Esophagus squamous epithelium (tissue), 5 donors: ENCODE measurements at regions not wholly inside any gene's neighbourhood (a gene's known extent, or its start where the extent isn't known, plus 50 kb on each side); places are given as distances from the start of the nearest gene placed in this dataset.
A peak's percentile ranks its signal among the peaks of the same experiment; 100 is the strongest.

Source experiments
- DNase-seq: peaks from one replicate; lab custom pipeline; 2025; lab: John Stamatoyannopoulos, UW
- H3K27ac ChIP-seq, 4 donors: fragments of 200-600 bp; sonication (generic); one replicate each; pipeline ENCODE4 v1.5.1; 2016 to 2019; ENCODE audit warnings: mild to moderate bottlenecking in 1 of 4
- H3K27me3 ChIP-seq, 4 donors: fragments of 200-600 bp; sonication (generic); 1 replicate in 3 of 4; 2 replicates in 1 of 4; pipeline versions ENCODE4 v1.5.1 to v1.6.0; 2017 to 2021; ENCODE audit warnings: antibody characterized with exemption in 1 of 4
- H3K36me3 ChIP-seq, 3 donors: fragments of 200-600 bp; sonication (generic); one replicate each; pipeline ENCODE4 v1.5.1; 2016 to 2019
- H3K4me1 ChIP-seq, 3 donors: fragments of 200-600 bp; sonication (generic); one replicate each; pipeline ENCODE4 v1.5.1; 2017 to 2019
- H3K4me3 ChIP-seq, 4 donors: fragments of 200-600 bp; sonication (generic); 1 replicate in 3 of 4; 2 replicates in 1 of 4; pipeline ENCODE4 v1.5.1; 2016 to 2019; ENCODE audit warnings: mild to moderate bottlenecking in 2 of 4, moderate library complexity in 1 of 4
- H3K9me3 ChIP-seq, 3 donors: fragments of 200-600 bp; sonication (generic); one replicate each; pipeline ENCODE4 v1.5.1; 2016 to 2019
- CTCF ChIP-seq, 6 experiments: fragments of 450-650 bp in 4 of 6; fragments of 200-600 bp in 2 of 6; sonication (generic) in 2 of 6; IDR thresholded peaks; one replicate each; pipeline ENCODE4 v1.5.1; 2016 to 2019; ENCODE audit warnings: antibody characterized with exemption in 6 of 6, mild to moderate bottlenecking in 4 of 6, moderate library complexity in 4 of 6
- POLR2A ChIP-seq, 4 donors: fragments of 450-650 bp; IDR thresholded peaks; one replicate each; pipeline ENCODE4 v1.6.1; 2017; ENCODE audit warnings: antibody characterized with exemption in 4 of 4, mild to moderate bottlenecking in 4 of 4, moderate library complexity in 3 of 4
- WGBS, 2 donors: methylation state at CpG; one replicate each; pipeline ENCODE4 v1.1.5; 2018; 5-methylcytosine and 5-hydroxymethylcytosine counted together
- intact Hi-C: fragments of 100-400 bp; cut with DNase I; formaldehyde crosslinking; loops from one replicate; pipeline ENCODE4 v1.15.0; 2022
- donor health status: DM: yes; HTN: yes; CAD: no.

GRCh38 chr5:58127255-58128220 is 332.3 kb downstream of the PLK2 start:
- H3K9me3 ChIP-seq = no peaks in the 10 kb centered on the region
- H3K4me3 ChIP-seq = no peak overlapping the region
- no peaks in the 10 kb centered on the region for H3K36me3 ChIP-seq
- H3K27me3 ChIP-seq = no peaks in the 10 kb centered on the region
- TF ChIP-seq POLR2A (IDR thresholded peaks at IDR 0.05) (no peak), CTCF (IDR thresholded peaks at IDR 0.05) (no peak)
- WGBS, 2 donors = 66 to 73% methylated on average over 11 of the region's 11 CpGs
- H3K27ac ChIP-seq = peak overlapping the region in 2 of 4 donors; percentile 19 to 45
- intact Hi-C loops = no loop called here
- DNase-seq = no peak
- peaks cover 0 to 7% (median 0%) of the 10 kb centered on the region in 3 donors for H3K4me1 ChIP-seq

- no peaks in the 10 kb centered on the region for H3K9me3 ChIP-seq
- no peak overlapping the region for H3K27ac ChIP-seq
- no peaks in the 10 kb centered on the region for H3K36me3 ChIP-seq
- DNase-seq = no peak
- H3K4me1 ChIP-seq = peaks cover 0 to 7% (median 0%) of the 10 kb centered on the region in 3 donors
- intact Hi-C loops = no loop called here
- TF ChIP-seq CTCF (IDR thresholded peaks at IDR 0.05) (no peak), POLR2A (IDR thresholded peaks at IDR 0.05) (no peak)
- H3K4me3 ChIP-seq = no peak overlapping the region
- no peaks in the 10 kb centered on the region for H3K27me3 ChIP-seq
- 75 to 83% methylated on average over 4 of the region's 4 CpGs for WGBS, 2 donors
Observed at GRCh38 chr5:58123501-58123900, 336.4 kb downstream of the PLK2 start.

GRCh38 chr5:58122848-58123392 is 337.0 kb downstream of the PLK2 start:
- Histone ChIP-seq H3K27me3 (no peaks in the 10 kb centered on the region), H3K4me1 (peaks cover 0 to 7% (median 0%) of the 10 kb centered on the region in 3 donors), H3K4me3 (no peak overlapping the region), H3K9me3 (no peaks in the 10 kb centered on the region), H3K36me3 (no peaks in the 10 kb centered on the region), H3K27ac (no peak overlapping the region)
- 69 to 80% methylated on average over 3 of the region's 3 CpGs for WGBS, 2 donors
- DNase-seq = no peak
- intact Hi-C loops = no loop called here
- TF ChIP-seq POLR2A (IDR thresholded peaks at IDR 0.05) (no peak), CTCF (IDR thresholded peaks at IDR 0.05) (no peak)

GRCh38 chr5:58122157-58122556 is 337.7 kb downstream of the PLK2 start:
- TF ChIP-seq CTCF (IDR thresholded peaks at IDR 0.05) (no peak), POLR2A (IDR thresholded peaks at IDR 0.05) (no peak)
- no peaks in the 10 kb centered on the region for H3K27me3 ChIP-seq
- intact Hi-C loops = no loop called here
- no peak for DNase-seq
- H3K27ac ChIP-seq = no peak overlapping the region
- H3K4me3 ChIP-seq = no peak overlapping the region
- H3K4me1 ChIP-seq = peaks cover 0 to 3% (median 0%) of the 10 kb centered on the region in 3 donors
- no peaks in the 10 kb centered on the region for H3K9me3 ChIP-seq
- WGBS, 2 donors = 80 to 91% methylated on average over 2 of the region's 2 CpGs
- H3K36me3 ChIP-seq = no peaks in the 10 kb centered on the region

GRCh38 chr5:58121391-58121790 is 338.5 kb downstream of the PLK2 start:
- Histone ChIP-seq H3K9me3 (no peaks in the 10 kb centered on the region), H3K27me3 (no peaks in the 10 kb centered on the region), H3K4me1 (no peaks in the 10 kb centered on the region), H3K4me3 (no peak overlapping the region), H3K27ac (no peak overlapping the region), H3K36me3 (no peaks in the 10 kb centered on the region)
- no peak for TF ChIP-seq CTCF (IDR thresholded peaks at IDR 0.05)
- no peak for DNase-seq
- WGBS, 2 donors = 78 to 86% methylated on average over 2 of the region's 2 CpGs
- intact Hi-C loops = no loop called here
